ENCODE measurements at regions not wholly inside any gene's neighbourhood (a gene's known extent, or its start where the extent isn't known, plus 50 kb on each side); places are given as distances from the start of the nearest gene placed in this dataset.

DNA sequence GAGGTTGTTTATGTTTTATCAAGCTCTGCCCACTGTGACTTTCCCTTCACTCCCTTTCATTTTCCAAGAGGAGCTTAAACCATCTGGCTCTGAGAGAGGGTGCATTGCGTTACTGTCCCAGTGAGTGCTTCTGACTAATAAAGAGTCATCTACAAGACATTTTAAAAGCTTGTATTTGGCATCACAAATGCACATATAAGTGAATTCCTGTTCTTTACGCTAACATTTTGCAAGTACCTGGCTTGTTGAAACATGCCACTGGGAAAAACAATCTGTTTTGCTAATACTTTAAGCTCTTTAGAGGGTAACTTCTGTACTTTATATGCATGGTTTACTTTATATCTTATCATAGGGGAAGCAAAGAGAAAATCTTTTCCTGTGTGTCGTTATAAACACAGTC lies 534.6 kb upstream of the POM121L12 start:
- Mint-ChIP-seq H3K36me3 (ENCODE audit: low read depth) (no peaks in the 10 kb centered on the region), H3K27ac (no peak overlapping the region), H3K4me3 (no peak overlapping the region), H3K9me3 (peaks cover 1% of the 10 kb centered on the region), H3K27me3 (no peaks in the 10 kb centered on the region), H3K4me1 (no peaks in the 10 kb centered on the region)
- DNase-seq (no peak), ATAC-seq (ENCODE audit: low read depth) (no peak)
- ChIA-PET CTCF (no interaction called here), POLR2A (no interaction called here)
- TF ChIP-seq, protein P1, sequence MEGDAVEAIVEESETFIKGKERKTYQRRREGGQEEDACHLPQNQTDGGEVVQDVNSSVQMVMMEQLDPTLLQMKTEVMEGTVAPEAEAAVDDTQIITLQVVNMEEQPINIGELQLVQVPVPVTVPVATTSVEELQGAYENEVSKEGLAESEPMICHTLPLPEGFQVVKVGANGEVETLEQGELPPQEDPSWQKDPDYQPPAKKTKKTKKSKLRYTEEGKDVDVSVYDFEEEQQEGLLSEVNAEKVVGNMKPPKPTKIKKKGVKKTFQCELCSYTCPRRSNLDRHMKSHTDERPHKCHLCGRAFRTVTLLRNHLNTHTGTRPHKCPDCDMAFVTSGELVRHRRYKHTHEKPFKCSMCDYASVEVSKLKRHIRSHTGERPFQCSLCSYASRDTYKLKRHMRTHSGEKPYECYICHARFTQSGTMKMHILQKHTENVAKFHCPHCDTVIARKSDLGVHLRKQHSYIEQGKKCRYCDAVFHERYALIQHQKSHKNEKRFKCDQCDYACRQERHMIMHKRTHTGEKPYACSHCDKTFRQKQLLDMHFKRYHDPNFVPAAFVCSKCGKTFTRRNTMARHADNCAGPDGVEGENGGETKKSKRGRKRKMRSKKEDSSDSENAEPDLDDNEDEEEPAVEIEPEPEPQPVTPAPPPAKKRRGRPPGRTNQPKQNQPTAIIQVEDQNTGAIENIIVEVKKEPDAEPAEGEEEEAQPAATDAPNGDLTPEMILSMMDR (IDR thresholded peaks at IDR 0.05), result no peak
- intact Hi-C loops (cut with micrococcal nuclease), result no loop called here

DNA sequence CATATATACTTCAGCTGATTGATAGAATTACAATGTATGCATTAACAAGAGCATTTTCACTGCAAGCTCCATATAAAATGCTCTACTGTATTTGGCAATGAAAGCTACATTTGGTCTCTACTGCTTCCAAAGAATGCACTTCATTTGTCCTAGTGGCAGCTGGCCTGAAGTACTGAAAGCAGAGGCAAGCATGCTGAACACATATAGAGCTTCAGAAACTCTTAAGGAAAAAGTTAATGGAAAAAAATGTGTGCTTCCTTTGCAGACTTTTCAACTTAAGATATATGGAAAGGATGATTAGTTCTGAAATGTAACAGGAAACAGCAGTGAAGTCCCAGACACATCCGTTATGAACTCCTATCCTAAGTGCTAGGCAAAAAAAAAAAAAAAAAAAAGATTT lies 537.1 kb upstream of the POM121L12 start:
- Mint-ChIP-seq H3K36me3 (ENCODE audit: low read depth) (no peaks in the 10 kb centered on the region), H3K4me1 (no peaks in the 10 kb centered on the region), H3K9me3 (peaks cover 5% of the 10 kb centered on the region), H3K27ac (no peak overlapping the region), H3K27me3 (no peaks in the 10 kb centered on the region), H3K4me3 (no peak overlapping the region)
- TF ChIP-seq, protein P1 (IDR thresholded peaks at IDR 0.05), result no peak
- ATAC-seq (ENCODE audit: low read depth), result no peak
- intact Hi-C loops (cut with micrococcal nuclease), result no loop called here
- CTCF ChIA-PET, result no interaction called here
- POLR2A ChIA-PET, result no interaction called here
- DNase-seq, result no peak

DNA sequence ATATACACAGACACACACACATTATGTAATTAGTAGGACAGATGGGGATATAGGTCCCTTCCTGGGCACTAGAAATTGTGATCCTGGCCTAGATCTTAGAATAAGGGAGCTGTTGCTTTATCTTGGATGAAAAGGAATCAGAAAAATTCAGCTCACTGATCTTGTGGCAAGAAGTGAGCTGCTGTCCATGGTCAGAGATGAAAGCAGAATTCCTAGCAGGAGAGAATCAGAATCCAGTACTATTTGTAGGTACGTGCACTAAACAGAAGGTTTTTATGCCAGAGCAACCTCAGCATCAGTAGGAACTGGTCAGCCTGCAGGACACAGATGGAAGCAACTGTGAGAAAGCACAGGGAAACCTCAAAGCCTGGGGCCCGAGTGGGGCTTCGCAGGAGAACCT lies 549.2 kb upstream of the POM121L12 start:
- Mint-ChIP-seq H3K4me3 (no peak overlapping the region), H3K9me3 (peaks cover 4% of the 10 kb centered on the region), H3K4me1 (no peaks in the 10 kb centered on the region), H3K36me3 (ENCODE audit: low read depth) (no peaks in the 10 kb centered on the region), H3K27ac (no peak overlapping the region), H3K27me3 (no peaks in the 10 kb centered on the region)
- intact Hi-C loops (cut with micrococcal nuclease), result no loop called here
- ChIA-PET POLR2A (no interaction called here), CTCF (no interaction called here)
- TF ChIP-seq, protein P1 (IDR thresholded peaks at IDR 0.05), result no peak
- DNase-seq (no peak), ATAC-seq (ENCODE audit: low read depth) (no peak)

DNA sequence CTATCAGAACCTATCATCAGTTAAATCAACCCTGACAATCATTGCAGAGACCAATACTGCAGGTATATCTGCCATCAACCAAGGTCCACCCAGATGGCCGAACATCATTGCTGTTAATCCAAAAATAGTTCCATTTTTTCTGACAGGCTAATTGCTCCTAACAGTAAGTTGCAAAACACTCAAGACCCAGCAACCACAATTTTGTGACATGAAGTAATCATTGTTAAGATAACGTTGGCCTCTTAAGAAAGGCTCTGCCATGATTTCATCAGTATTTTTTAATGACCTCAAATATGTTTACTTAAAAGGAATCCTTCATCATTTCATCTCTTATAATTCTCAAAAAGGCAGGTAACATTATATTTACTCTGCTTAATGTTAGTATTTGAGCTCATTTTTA lies 553.4 kb upstream of the POM121L12 start:
- TF ChIP-seq, protein P1 (IDR thresholded peaks at IDR 0.05), result no peak
- DNase-seq, result no peak
- H3K4me3 Mint-ChIP-seq, result no peak overlapping the region
- no peaks in the 10 kb centered on the region for H3K4me1 Mint-ChIP-seq
- ChIA-PET CTCF (no interaction called here), POLR2A (no interaction called here)
- H3K27ac Mint-ChIP-seq, result no peak overlapping the region
- peaks cover 4% of the 10 kb centered on the region for H3K9me3 Mint-ChIP-seq
- intact Hi-C loops (cut with micrococcal nuclease), result no loop called here
- no peaks in the 10 kb centered on the region for H3K27me3 Mint-ChIP-seq
- H3K36me3 Mint-ChIP-seq (ENCODE audit: low read depth), result no peaks in the 10 kb centered on the region
- no peak for ATAC-seq (ENCODE audit: low read depth)

DNA sequence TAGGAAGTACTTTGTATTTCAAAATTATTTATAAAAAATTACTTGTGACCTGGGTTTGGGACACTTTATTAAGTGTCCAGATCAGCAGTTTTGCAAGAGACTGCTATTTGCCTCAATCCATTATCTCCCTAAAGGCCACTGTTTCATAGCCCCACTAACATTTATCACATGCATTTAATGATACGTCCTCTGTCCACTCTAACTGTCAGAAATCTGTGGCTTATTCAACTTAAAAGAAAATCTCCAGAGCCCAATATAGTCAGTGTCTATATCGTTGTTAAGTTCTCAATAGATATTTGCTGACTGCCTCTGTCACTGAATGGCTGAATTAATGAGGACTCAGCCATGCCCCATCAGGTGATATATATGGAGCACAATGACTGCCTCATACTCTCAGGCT lies 553.9 kb upstream of the POM121L12 start:
- ChIA-PET POLR2A (no interaction called here), CTCF (no interaction called here)
- Mint-ChIP-seq H3K4me3 (no peak overlapping the region), H3K4me1 (no peaks in the 10 kb centered on the region), H3K36me3 (ENCODE audit: low read depth) (no peaks in the 10 kb centered on the region), H3K27me3 (no peaks in the 10 kb centered on the region), H3K9me3 (peaks cover 4% of the 10 kb centered on the region), H3K27ac (no peak overlapping the region)
- TF ChIP-seq, protein P1 (IDR thresholded peaks at IDR 0.05), result no peak
- intact Hi-C loops (cut with micrococcal nuclease), result no loop called here
- ATAC-seq (ENCODE audit: low read depth) (no peak), DNase-seq (no peak)

Data from activated B cell treated with CpG ODN at 0.5 μM for 24 hours (primary cell).